H9 (cell line): ENCODE measurements at regions not wholly inside any gene's neighbourhood (a gene's known extent, or its start where the extent isn't known, plus 50 kb on each side); places are given as distances from the start of the nearest gene placed in this dataset.

Source experiments
- DNase-seq: peaks from one replicate; pipeline ENCODE4 v3.0.0-alpha.2; 2017
- H2AFZ ChIP-seq: one replicate; pipeline ENCODE4 v1.6.1; 2013; ENCODE audit warnings: mild to moderate bottlenecking, low read length, control low read depth, moderate library complexity
- H2AK5ac ChIP-seq: 2 replicates; pipeline ENCODE4 v1.6.1; 2013; ENCODE audit warnings: low read length, control low read depth, mixed read lengths; ENCODE audit not compliant: insufficient read length
- H2BK120ac ChIP-seq: one replicate; pipeline ENCODE4 v1.6.1; 2013; ENCODE audit warnings: low read depth, mild to moderate bottlenecking, low read length, control low read depth, inconsistent platforms; ENCODE audit not compliant: poor library complexity, severe bottlenecking
- H2BK12ac ChIP-seq: 2 replicates; pipeline ENCODE4 v1.6.1; 2013; ENCODE audit warnings: low read length, control low read depth, mixed read lengths, low read depth; ENCODE audit not compliant: insufficient read length
- H2BK15ac ChIP-seq: 2 replicates; pipeline ENCODE4 v1.6.1; 2013; ENCODE audit warnings: low read depth, low read length, control low read depth
- H2BK20ac ChIP-seq: one replicate; pipeline ENCODE4 v1.6.1; 2013; ENCODE audit warnings: low read depth, mild to moderate bottlenecking, low read length, control low read depth, inconsistent platforms; ENCODE audit not compliant: poor library complexity, severe bottlenecking
- H2BK5ac ChIP-seq: 2 replicates; pipeline ENCODE4 v1.6.1; 2013; ENCODE audit warnings: low read length, control low read depth, mixed read lengths; ENCODE audit not compliant: insufficient read length
- H3K14ac ChIP-seq: 2 replicates; pipeline ENCODE4 v1.6.1; 2013; ENCODE audit warnings: low read length, control low read depth; ENCODE audit not compliant: insufficient read depth
- H3K18ac ChIP-seq: 2 replicates; pipeline ENCODE4 v1.6.1; 2013; ENCODE audit warnings: low read depth, mild to moderate bottlenecking, mixed read lengths, low read length, control low read depth; ENCODE audit not compliant: insufficient read length
- H3K23ac ChIP-seq: 2 replicates; pipeline ENCODE4 v1.6.1; 2013; ENCODE audit warnings: low read length, control low read depth, mixed read lengths, low read depth; ENCODE audit not compliant: insufficient read length
- H3K23me2 ChIP-seq: 2 replicates; pipeline ENCODE4 v1.6.1; 2013; ENCODE audit warnings: low read depth, mild to moderate bottlenecking, mixed read lengths, low read length, control low read depth; ENCODE audit not compliant: insufficient read length, poor library complexity, severe bottlenecking
- H3K27ac ChIP-seq: 2 replicates; pipeline ENCODE4 v1.5.1; 2013; ENCODE audit warnings: low read length, control low read depth, mixed read lengths, low read depth; ENCODE audit not compliant: insufficient read length
- H3K27me3 ChIP-seq: 2 replicates; pipeline ENCODE4 v1.6.1; 2013; ENCODE audit warnings: low read length, control low read depth, inconsistent platforms; ENCODE audit not compliant: insufficient read depth
- H3K4ac ChIP-seq: 2 replicates; pipeline ENCODE4 v1.6.1; 2013; ENCODE audit warnings: low read depth, mild to moderate bottlenecking, control low read depth, inconsistent platforms, low read length, moderate library complexity
- H3K4me1 ChIP-seq: 2 replicates; pipeline ENCODE4 v1.6.1; 2013; ENCODE audit warnings: low read length, control low read depth, inconsistent platforms; ENCODE audit not compliant: insufficient read depth
- H3K4me2 ChIP-seq: 2 replicates; pipeline ENCODE4 v1.6.1; 2013; ENCODE audit warnings: low read length, control low read depth, mixed read lengths; ENCODE audit not compliant: insufficient read length, insufficient read depth
- H3K56ac ChIP-seq: 2 replicates; pipeline ENCODE4 v1.6.1; 2013; ENCODE audit warnings: low read depth, mild to moderate bottlenecking, mixed read lengths, low read length, control low read depth; ENCODE audit not compliant: insufficient read length
- H3K79me1 ChIP-seq: 2 replicates; pipeline ENCODE4 v1.6.1; 2013; ENCODE audit warnings: low read depth, mild to moderate bottlenecking, moderate library complexity, low read length, control low read depth, inconsistent platforms; ENCODE audit not compliant: insufficient read depth, poor library complexity, severe bottlenecking
- H3K79me2 ChIP-seq: 2 replicates; pipeline ENCODE4 v1.6.1; 2013; ENCODE audit warnings: low read length, control low read depth, inconsistent platforms; ENCODE audit not compliant: insufficient read depth
- H3K9ac ChIP-seq: 2 replicates; pipeline ENCODE4 v1.6.1; 2013; ENCODE audit warnings: low read length, control low read depth, mixed read lengths; ENCODE audit not compliant: insufficient read length; ENCODE audit errors: extremely low read depth
- H3K9me3 ChIP-seq: one replicate; pipeline ENCODE4 v1.6.1; 2013; ENCODE audit warnings: low read depth, low read length, inconsistent platforms; ENCODE audit not compliant: control insufficient read depth
- H3T11ph ChIP-seq: one replicate; pipeline ENCODE4 v1.6.1; 2013; ENCODE audit warnings: mild to moderate bottlenecking, low read length, control low read depth, inconsistent platforms
- H4K20me1 ChIP-seq: one replicate; pipeline ENCODE4 v1.6.1; 2013; ENCODE audit not compliant: control insufficient read depth, insufficient read length, insufficient read depth
- H4K5ac ChIP-seq: 2 replicates; pipeline ENCODE4 v1.6.1; 2013; ENCODE audit warnings: low read depth, mild to moderate bottlenecking, mixed read lengths, low read length, control low read depth; ENCODE audit not compliant: insufficient read length
- H4K8ac ChIP-seq: replicated peaks from 2 replicates; pipeline ENCODE4 v1.6.1; 2013; ENCODE audit warnings: low read length, control low read depth, mixed read lengths, low read depth; ENCODE audit not compliant: insufficient read length
- H4K91ac ChIP-seq: 2 replicates; pipeline ENCODE4 v1.6.1; 2013; ENCODE audit warnings: low read depth, mild to moderate bottlenecking, moderate library complexity, mixed read lengths, low read length, control low read depth; ENCODE audit not compliant: insufficient read length
- H3K27ac Mint-ChIP-seq, 3 experiments: 2 replicates in 2 of 3; 3 replicates in 1 of 3; pipeline ENCODE4 v1.8.0; 2020 to 2021; ENCODE audit warnings: mixed read lengths in 3 of 3, mild to moderate bottlenecking in 1 of 3, moderate library complexity in 1 of 3
- H3K27me3 Mint-ChIP-seq: 2 replicates; pipeline ENCODE4 v1.8.0; 2021; ENCODE audit warnings: low read depth, mild to moderate bottlenecking, moderate library complexity, mixed read lengths
- H3K36me3 Mint-ChIP-seq, 3 experiments: 2 replicates in 2 of 3; 3 replicates in 1 of 3; pipeline ENCODE4 v1.8.0; 2020 to 2021; ENCODE audit warnings: low read depth in 3 of 3, mixed read lengths in 3 of 3; ENCODE audit not compliant: insufficient read depth in 1 of 3
- H3K4me1 Mint-ChIP-seq, 2 experiments: 2 replicates each; pipeline ENCODE4 v1.8.0; 2020; ENCODE audit warnings: mixed read lengths in 2 of 2
- H3K4me3 Mint-ChIP-seq, 2 experiments: 2 replicates in 1 of 2; 3 replicates in 1 of 2; pipeline ENCODE4 v1.8.0; 2020 to 2021; ENCODE audit warnings: mild to moderate bottlenecking in 2 of 2, mixed read lengths in 2 of 2, moderate library complexity in 1 of 2
- H3K9me3 Mint-ChIP-seq, 2 experiments: 2 replicates in 1 of 2; 3 replicates in 1 of 2; pipeline ENCODE4 v1.8.0; 2020; ENCODE audit warnings: mild to moderate bottlenecking in 2 of 2, mixed read lengths in 2 of 2, moderate library complexity in 1 of 2
- WGBS: extraction: QIAGEN DNeasy Blood & Tissue Kit; methylation state at CpG from one replicate; pipeline ENCODE4 v1.1.7; 2013; ENCODE audit warnings: missing lambda C conversion rate, low lambda C conversion rate, mixed read lengths; ENCODE audit not compliant: insufficient read length; ENCODE audit errors: extremely low coverage; 5-methylcytosine and 5-hydroxymethylcytosine counted together
- TF ChIP-seq, protein P1 (sequence below): fragments of 200-600 bp; sonication (generic); conservative IDR thresholded peaks from 3 replicates; pipeline ENCODE4 v1.8.0; 2021; ENCODE audit warnings: antibody characterized with exemption, mild to moderate bottlenecking

DNA sequence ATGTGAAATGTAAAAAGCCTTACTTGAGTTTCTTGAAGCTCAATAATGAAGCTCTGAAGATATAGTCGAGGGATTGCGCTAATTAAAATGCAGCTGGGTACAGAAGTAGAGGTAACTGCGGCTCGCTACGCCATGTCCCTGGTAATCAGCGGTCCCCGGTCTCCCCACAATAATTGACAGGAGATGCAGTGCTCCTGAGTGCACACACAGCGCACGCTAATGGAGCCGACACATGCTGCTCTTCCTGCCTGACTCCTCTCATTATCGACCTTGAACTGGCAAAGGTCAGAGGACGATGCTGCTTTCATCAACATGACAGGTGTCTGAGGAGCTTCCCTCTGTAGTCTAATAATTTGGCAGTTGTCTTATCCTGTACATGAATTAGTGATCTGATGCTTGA lies 365.9 kb downstream of the RNF144B start:
- Histone ChIP-seq H3K79me1 (no peaks in the 10 kb centered on the region), H3K14ac (no peak overlapping the region), H3K9ac (no peak overlapping the region), H3K23me2 (no peaks in the 10 kb centered on the region), H2BK20ac (no peak overlapping the region), H3K4me2 (no peak overlapping the region), H4K8ac (no peak overlapping the region), H4K20me1 (no peaks in the 10 kb centered on the region), H3K18ac (no peak overlapping the region), H3K79me2 (no peaks in the 10 kb centered on the region), H4K5ac (no peak overlapping the region), H2AK5ac (no peak overlapping the region), H3K4ac (no peak overlapping the region), H3T11ph (no peak overlapping the region), H3K4me1 (peaks cover 2% of the 10 kb centered on the region; the same call in 1 of the 2 replicates), H3K27ac (no peak overlapping the region), H2BK120ac (no peak overlapping the region), H3K9me3 (no peaks in the 10 kb centered on the region), H2BK12ac (no peak overlapping the region), H2BK5ac (no peak overlapping the region), H2BK15ac (no peak overlapping the region), H3K56ac (no peak overlapping the region), H2AFZ (no peak overlapping the region), H4K91ac (no peak overlapping the region), H3K23ac (no peak overlapping the region), H3K27me3 (no peaks in the 10 kb centered on the region)
- DNase-seq = no peak
- Mint-ChIP-seq H3K27ac (peak overlapping the region in 1 of 3 experiments; percentile 81; a peak in 3 of 7 replicates), H3K27me3 (peaks cover 1% of the 10 kb centered on the region; the same call in 1 of the 2 replicates), H3K4me3 (no peak overlapping the region), H3K4me1 (peaks cover 46 to 66% of the 10 kb centered on the region in 2 experiments), H3K9me3 (peaks cover 0 to 2% of the 10 kb centered on the region in 2 experiments; a peak in 2 of 5 replicates), H3K36me3 (peaks cover 0 to under 1% (median 0%) of the 10 kb centered on the region in 3 experiments; a peak in 1 of 7 replicates)
- TF ChIP-seq, protein P1, sequence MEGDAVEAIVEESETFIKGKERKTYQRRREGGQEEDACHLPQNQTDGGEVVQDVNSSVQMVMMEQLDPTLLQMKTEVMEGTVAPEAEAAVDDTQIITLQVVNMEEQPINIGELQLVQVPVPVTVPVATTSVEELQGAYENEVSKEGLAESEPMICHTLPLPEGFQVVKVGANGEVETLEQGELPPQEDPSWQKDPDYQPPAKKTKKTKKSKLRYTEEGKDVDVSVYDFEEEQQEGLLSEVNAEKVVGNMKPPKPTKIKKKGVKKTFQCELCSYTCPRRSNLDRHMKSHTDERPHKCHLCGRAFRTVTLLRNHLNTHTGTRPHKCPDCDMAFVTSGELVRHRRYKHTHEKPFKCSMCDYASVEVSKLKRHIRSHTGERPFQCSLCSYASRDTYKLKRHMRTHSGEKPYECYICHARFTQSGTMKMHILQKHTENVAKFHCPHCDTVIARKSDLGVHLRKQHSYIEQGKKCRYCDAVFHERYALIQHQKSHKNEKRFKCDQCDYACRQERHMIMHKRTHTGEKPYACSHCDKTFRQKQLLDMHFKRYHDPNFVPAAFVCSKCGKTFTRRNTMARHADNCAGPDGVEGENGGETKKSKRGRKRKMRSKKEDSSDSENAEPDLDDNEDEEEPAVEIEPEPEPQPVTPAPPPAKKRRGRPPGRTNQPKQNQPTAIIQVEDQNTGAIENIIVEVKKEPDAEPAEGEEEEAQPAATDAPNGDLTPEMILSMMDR = no peak
- no CpG with 5 or more reads among the region's 12 CpGs for WGBS
